HepG2 (cell line): ENCODE measurements at regions not wholly inside any gene's neighbourhood (a gene's known extent, or its start where the extent isn't known, plus 50 kb on each side); places are given as distances from the start of the nearest gene placed in this dataset.

Experiments
- ATAC-seq: fragments of 200-7000 bp; cut with Tn5 transposase; 3 replicates; pipeline ENCODE4 v1.9.1; 2020; ENCODE audit warnings: mild to moderate bottlenecking, moderate library complexity
- BruUV-seq: library from RNA; stranded (reverse); fragments of 400-500 nt; replicated peaks from 2 replicates; lab custom pipeline; 2021; lab: Mats Ljungman, UMichigan
- CTCF ChIA-PET: fragments of 300-600 bp; formaldehyde crosslinking; extraction: SDS; loops from one replicate; lab custom pipeline; 2021; ENCODE audit warnings: low total read pairs, inconsistent platforms, low intra/inter-chr PET ratio; lab: Yijun Ruan, JAX
- POLR2A ChIA-PET: fragments of 350-600 bp; sonication (Branson Sonifier 250); formaldehyde crosslinking; loops from one replicate; lab custom pipeline; 2020; ENCODE audit warnings: antibody characterized with exemption, inconsistent platforms; lab: Yijun Ruan, JAX
- DNase-seq: peaks from one replicate; pipeline ENCODE4 v3.0.0-alpha.2; 2015; ENCODE audit warnings: low spot score
- FAIRE-seq: peaks from 3 replicates; lab custom pipeline; 2011; peaks lifted over from hg19 to GRCh38; lab: Jason Lieb, UNC
- H2AFZ ChIP-seq: one replicate; pipeline ENCODE4 v1.6.1; 2011; ENCODE audit warnings: low read length, inconsistent platforms
- H3K27ac ChIP-seq: fragments of 300-600 bp; 3 replicates; pipeline ENCODE4 v1.8.0; 2011; ENCODE audit warnings: mixed run types, mild to moderate bottlenecking, mixed read lengths, low read length, inconsistent platforms; ENCODE audit not compliant: insufficient read depth; ENCODE audit errors: extremely low read length
- H3K27me3 ChIP-seq, 2 experiments: fragments of 200-600 bp in 1 of 2; 2 replicates in 1 of 2; 3 replicates in 1 of 2; pipeline versions ENCODE4 v1.6.0 to v1.8.0; 2011; ENCODE audit warnings: low read length in 2 of 2, mild to moderate bottlenecking in 2 of 2, moderate library complexity in 2 of 2, inconsistent platforms in 1 of 2; ENCODE audit not compliant: insufficient read depth in 2 of 2, control insufficient read depth in 1 of 2
- H3K36me3 ChIP-seq, 2 experiments: fragments of 200-600 bp in 1 of 2; replicated peaks in 1 of 2; 2 replicates in 1 of 2; 3 replicates in 1 of 2; pipeline versions ENCODE4 v1.5.1 to v1.8.0; 2011; ENCODE audit warnings: low read length in 2 of 2, inconsistent platforms in 1 of 2; ENCODE audit not compliant: insufficient read depth in 2 of 2, control insufficient read depth in 1 of 2
- H3K4me1 ChIP-seq: 2 replicates; pipeline ENCODE4 v1.5.1; 2012; ENCODE audit warnings: low read length, inconsistent platforms; ENCODE audit not compliant: insufficient read depth
- H3K4me2 ChIP-seq: 2 replicates; pipeline ENCODE4 v1.6.0; 2011; ENCODE audit warnings: low read depth, low read length, inconsistent platforms
- H3K4me3 ChIP-seq, 3 experiments: fragments of 200-600 bp in 1 of 3; sonication (generic), shearing (Covaris generic) in 1 of 3; replicated peaks in 1 of 3; 2 replicates each; pipeline ENCODE4 v1.5.1; 2011 to 2016; ENCODE audit warnings: low read length in 3 of 3, inconsistent platforms in 2 of 3, low read depth in 2 of 3, mild to moderate bottlenecking in 2 of 3, control low read depth in 1 of 3, mixed read lengths in 1 of 3; ENCODE audit not compliant: insufficient read depth in 1 of 3
- H3K79me2 ChIP-seq: one replicate; pipeline ENCODE4 v1.6.1; 2011; ENCODE audit warnings: low read length, inconsistent platforms; ENCODE audit not compliant: insufficient read depth
- H3K9ac ChIP-seq: 2 replicates; pipeline ENCODE4 v1.6.0; 2011; ENCODE audit warnings: mild to moderate bottlenecking, low read depth, low read length, inconsistent platforms; ENCODE audit not compliant: insufficient read depth
- H3K9me3 ChIP-seq: 2 replicates; pipeline ENCODE4 v1.5.1; 2012; ENCODE audit warnings: mild to moderate bottlenecking, low read length
- H4K20me1 ChIP-seq: 2 replicates; pipeline ENCODE4 v1.6.0; 2011; ENCODE audit warnings: inconsistent platforms, mild to moderate bottlenecking, low read length, moderate library complexity; ENCODE audit not compliant: insufficient read depth
- BATF2 ChIP-seq: sonication (generic); formaldehyde crosslinking; IDR thresholded peaks from 2 replicates; pipeline ENCODE4 v1.8.0; 2022; ENCODE audit warnings: mild to moderate bottlenecking, missing genetic modification reagents, moderate library complexity
- ETV5 ChIP-seq: IDR thresholded peaks from 2 replicates; pipeline ENCODE4 v1.6.1; 2018; ENCODE audit warnings: missing biosample characterization, missing genetic modification reagents, inconsistent platforms, borderline replicate concordance
- HDAC1 ChIP-seq: sonication (generic); formaldehyde crosslinking; IDR thresholded peaks from 2 replicates; pipeline ENCODE4 v1.5.1; 2020; ENCODE audit warnings: mild to moderate bottlenecking, missing genetic modification reagents
- KDM5B ChIP-seq: sonication (generic); formaldehyde crosslinking; IDR thresholded peaks from 2 replicates; pipeline ENCODE4 v1.4.0; 2020; ENCODE audit warnings: missing genetic modification reagents, mild to moderate bottlenecking, borderline replicate concordance
- KLF6 ChIP-seq: IDR thresholded peaks from 2 replicates; pipeline ENCODE4 v1.8.0; 2016; ENCODE audit warnings: missing biosample characterization, missing genetic modification reagents
- MZF1 ChIP-seq: sonication (generic); formaldehyde crosslinking; IDR thresholded peaks from 2 replicates; pipeline ENCODE4 v1.8.1; 2023; ENCODE audit warnings: mild to moderate bottlenecking, missing genetic modification reagents, borderline replicate concordance
- PAX8 ChIP-seq: sonication (generic); formaldehyde crosslinking; IDR thresholded peaks from 2 replicates; pipeline ENCODE4 v1.8.0; 2022; ENCODE audit warnings: mild to moderate bottlenecking, missing genetic modification reagents, borderline replicate concordance
- TRAFD1 ChIP-seq: sonication (generic); formaldehyde crosslinking; IDR thresholded peaks from 2 replicates; pipeline ENCODE4 v1.5.1; 2020; ENCODE audit warnings: missing genetic modification reagents, mild to moderate bottlenecking, borderline replicate concordance
- ZMYM3 ChIP-seq: sonication (generic); formaldehyde crosslinking; IDR thresholded peaks from 2 replicates; pipeline ENCODE4 v1.5.1; 2020; ENCODE audit warnings: mild to moderate bottlenecking, missing genetic modification reagents
- ZNF276 ChIP-seq: sonication (generic); formaldehyde crosslinking; IDR thresholded peaks from 2 replicates; pipeline ENCODE4 v1.4.0; 2020; ENCODE audit warnings: mild to moderate bottlenecking, low read depth, missing genetic modification reagents
- ZNF556 ChIP-seq: sonication (generic); formaldehyde crosslinking; IDR thresholded peaks from 2 replicates; pipeline ENCODE4 v1.4.0; 2020; ENCODE audit warnings: mild to moderate bottlenecking, missing genetic modification reagents, borderline replicate concordance
- ZNF564 ChIP-seq: sonication (generic); formaldehyde crosslinking; IDR thresholded peaks from 2 replicates; pipeline ENCODE4 v1.8.1; 2023; ENCODE audit warnings: mild to moderate bottlenecking, missing genetic modification reagents
- WGBS: methylation state at CpG from one replicate; pipeline ENCODE4 v1.1.6; 2017; ENCODE audit warnings: low lambda C conversion rate; 5-methylcytosine and 5-hydroxymethylcytosine counted together
- in situ Hi-C: cut with HindIII; loops from 2 replicates; pipeline ENCODE4 v1.10.0; 2017; ENCODE audit warnings: low pct_unique_long_range_greater_than_20kb; ENCODE audit not compliant: extremely low pct_ligation_motif_present
- intact Hi-C: fragments of 100-400 bp; cut with micrococcal nuclease; formaldehyde crosslinking; loops from one replicate; pipeline ENCODE4 v1.10.0; 2022; ENCODE audit not compliant: unreplicated experiment
- TF ChIP-seq, protein P1 (sequence below), 2 experiments: sonication (generic) in 1 of 2; formaldehyde crosslinking in 1 of 2; IDR thresholded peaks; 2 replicates each; pipeline versions ENCODE4 v1.6.1 to v1.9.0; 2014 to 2022; ENCODE audit warnings: antibody characterized with exemption in 1 of 2, borderline replicate concordance in 1 of 2, inconsistent platforms in 1 of 2, low read depth in 1 of 2, missing genetic modification reagents in 1 of 2

GRCh38 chr5:4036861-4037260 is 441.2 kb downstream of the IRX1 start:
- H3K9me3 ChIP-seq: peaks cover 93% of the 10 kb centered on the region
- ATAC-seq: no peak
- no peaks in the 10 kb centered on the region for H3K27me3 ChIP-seq
- H3K4me3 ChIP-seq: no peak overlapping the region
- TF ChIP-seq PAX8 (CRISPR knock-in tag): no peak
- no peak for TF ChIP-seq ZNF276 (CRISPR knock-in tag)
- no peak for TF ChIP-seq TRAFD1 (CRISPR knock-in tag)
- no peak for TF ChIP-seq MZF1 (CRISPR knock-in tag)
- TF ChIP-seq ZMYM3 (CRISPR knock-in tag): no peak
- TF ChIP-seq BATF2: no peak
- TF ChIP-seq ZNF556 (CRISPR knock-in tag): no peak
- TF ChIP-seq ZNF564 (CRISPR knock-in tag): no peak
- TF ChIP-seq KDM5B (CRISPR knock-in tag): no peak
- no peak for TF ChIP-seq KLF6
- TF ChIP-seq, protein P1, sequence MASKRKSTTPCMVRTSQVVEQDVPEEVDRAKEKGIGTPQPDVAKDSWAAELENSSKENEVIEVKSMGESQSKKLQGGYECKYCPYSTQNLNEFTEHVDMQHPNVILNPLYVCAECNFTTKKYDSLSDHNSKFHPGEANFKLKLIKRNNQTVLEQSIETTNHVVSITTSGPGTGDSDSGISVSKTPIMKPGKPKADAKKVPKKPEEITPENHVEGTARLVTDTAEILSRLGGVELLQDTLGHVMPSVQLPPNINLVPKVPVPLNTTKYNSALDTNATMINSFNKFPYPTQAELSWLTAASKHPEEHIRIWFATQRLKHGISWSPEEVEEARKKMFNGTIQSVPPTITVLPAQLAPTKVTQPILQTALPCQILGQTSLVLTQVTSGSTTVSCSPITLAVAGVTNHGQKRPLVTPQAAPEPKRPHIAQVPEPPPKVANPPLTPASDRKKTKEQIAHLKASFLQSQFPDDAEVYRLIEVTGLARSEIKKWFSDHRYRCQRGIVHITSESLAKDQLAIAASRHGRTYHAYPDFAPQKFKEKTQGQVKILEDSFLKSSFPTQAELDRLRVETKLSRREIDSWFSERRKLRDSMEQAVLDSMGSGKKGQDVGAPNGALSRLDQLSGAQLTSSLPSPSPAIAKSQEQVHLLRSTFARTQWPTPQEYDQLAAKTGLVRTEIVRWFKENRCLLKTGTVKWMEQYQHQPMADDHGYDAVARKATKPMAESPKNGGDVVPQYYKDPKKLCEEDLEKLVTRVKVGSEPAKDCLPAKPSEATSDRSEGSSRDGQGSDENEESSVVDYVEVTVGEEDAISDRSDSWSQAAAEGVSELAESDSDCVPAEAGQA (IDR thresholded peaks at IDR 0.05; ENCODE audit: low read depth): no peak
- TF ChIP-seq, protein P1 (CRISPR knock-in tag; IDR thresholded peaks at IDR 0.05; ENCODE audit: borderline replicate concordance): no peak
- no peak for TF ChIP-seq ETV5
- TF ChIP-seq HDAC1 (CRISPR knock-in tag): no peak
- TF ChIP-seq, all 625 proteins: peak for 0
- Histone ChIP-seq H3K36me3 (no peaks in the 10 kb centered on the region), H3K79me2 (no peaks in the 10 kb centered on the region), H3K9ac (no peak overlapping the region), H4K20me1 (no peaks in the 10 kb centered on the region), H3K4me1 (no peaks in the 10 kb centered on the region), H3K4me2 (no peak overlapping the region), H3K27ac (no peak overlapping the region), H2AFZ (no peak overlapping the region)
- WGBS: 24% methylated on average over 5 of the region's 5 CpGs
- no TSS peak for BruUV-seq
- intact Hi-C loops: no loop called here
- in situ Hi-C loops: no loop called here
- ChIA-PET CTCF (no interaction called here), POLR2A (no interaction called here)
- no peak for FAIRE-seq
- DNase-seq: no peak
